LNCAP (cell line): ENCODE measurements at regions not wholly inside any gene's neighbourhood (a gene's known extent, or its start where the extent isn't known, plus 50 kb on each side); places are given as distances from the start of the nearest gene placed in this dataset.

ENCODE experiments used
- CTCF ChIP-seq: fragments of 450-650 bp; IDR thresholded peaks from 2 replicates; pipeline ENCODE4 v1.5.1; 2017; ENCODE audit warnings: mild to moderate bottlenecking

- TF ChIP-seq CTCF, result no peak
Observed at GRCh38 chrX:4379071-4379470, 665.6 kb upstream of the PRKX start.

DNA sequence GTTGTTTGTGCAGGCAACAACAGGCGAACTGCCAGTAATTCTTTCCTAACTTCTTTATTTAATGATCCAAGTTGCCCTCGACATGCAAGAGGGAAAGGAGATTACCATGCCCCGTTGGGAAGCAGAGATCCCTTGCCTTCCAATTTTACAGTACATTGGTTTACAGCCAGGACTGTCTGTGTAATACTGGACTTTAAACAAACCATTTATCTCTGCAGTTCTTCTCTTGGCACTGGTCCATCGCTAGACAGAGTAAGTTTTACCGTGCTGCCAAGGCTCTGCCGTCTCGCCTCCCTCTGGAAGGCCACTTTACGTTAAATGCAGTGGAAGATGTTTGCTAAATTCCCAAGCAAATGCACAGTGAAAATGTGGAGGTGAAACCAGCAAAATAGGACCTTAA is 660.3 kb upstream of the PRKX start:
- no peak for TF ChIP-seq CTCF

GRCh38 chrX:4358577-4358976 is 645.1 kb upstream of the PRKX start:
- no peak for TF ChIP-seq CTCF

GRCh38 chrX:4322916-4323315 is 609.5 kb upstream of the PRKX start:
- no peak for TF ChIP-seq CTCF

DNA sequence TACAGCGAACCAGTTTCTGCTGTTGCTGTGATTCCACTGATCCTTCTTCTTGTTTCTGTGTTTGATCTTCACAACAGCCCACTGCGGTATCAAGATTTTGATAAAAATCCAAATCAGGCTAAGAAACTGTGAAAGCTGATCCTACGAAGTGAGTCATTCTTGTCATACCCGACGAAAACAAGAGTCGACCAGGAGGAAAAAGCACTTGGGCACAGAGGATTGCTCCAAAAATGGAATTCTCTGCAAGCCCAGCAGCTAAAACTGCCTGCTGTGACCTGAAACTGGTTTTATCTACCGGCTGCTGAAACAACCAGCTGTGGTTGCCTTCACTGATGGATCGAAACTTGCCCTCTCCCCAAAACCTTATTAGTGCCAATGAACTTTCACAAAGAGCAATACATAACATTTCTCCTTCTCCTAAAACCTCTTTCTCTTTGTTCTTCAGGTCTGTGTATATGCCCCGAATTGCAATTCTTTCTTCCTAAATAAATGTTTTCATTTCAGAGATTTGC is 607.0 kb upstream of the PRKX start:
- no peak for TF ChIP-seq CTCF

- TF ChIP-seq CTCF, result no peak
Observed at GRCh38 chrX:4315891-4316290, 602.4 kb upstream of the PRKX start.

- no peak for TF ChIP-seq CTCF
Observed at GRCh38 chrX:4314586-4314985, 601.1 kb upstream of the PRKX start.

GRCh38 chrX:4277122-4277521 is 563.7 kb upstream of the PRKX start:
- 0 out of 2 replicates have a peak, but pooled peaks have one; percentile 21 for TF ChIP-seq CTCF
